Astrocyte (in vitro differentiated cells and primary cell): ENCODE measurements at regions not wholly inside any gene's neighbourhood (a gene's known extent, or its start where the extent isn't known, plus 50 kb on each side); places are given as distances from the start of the nearest gene placed in this dataset.

Experiments
- DNase-seq: peaks from one replicate; pipeline ENCODE4 v3.0.0-alpha.2; 2010; ENCODE audit warnings: low read depth
- FAIRE-seq: peaks from 2 replicates; lab custom pipeline; 2011; peaks lifted over from hg19 to GRCh38; lab: Jason Lieb, UNC
- H2AFZ ChIP-seq: 2 replicates; pipeline ENCODE4 v1.6.0; 2012; ENCODE audit warnings: low read depth, low read length, inconsistent platforms
- H3K27ac ChIP-seq: 2 replicates; pipeline ENCODE4 v1.5.1; 2011; ENCODE audit warnings: low read depth, low read length, inconsistent platforms
- H3K27me3 ChIP-seq: 2 replicates; pipeline ENCODE4 v1.6.0; 2011; ENCODE audit warnings: low read length, inconsistent platforms; ENCODE audit not compliant: insufficient read depth
- H3K36me3 ChIP-seq: 2 replicates; pipeline ENCODE4 v1.5.1; 2011; ENCODE audit warnings: low read length, inconsistent platforms; ENCODE audit not compliant: insufficient read depth
- H3K4me1 ChIP-seq: 2 replicates; pipeline ENCODE4 v1.5.1; 2011; ENCODE audit warnings: low read length, inconsistent platforms; ENCODE audit not compliant: insufficient read depth
- H3K4me2 ChIP-seq: 2 replicates; pipeline ENCODE4 v1.6.0; 2012; ENCODE audit warnings: low read length, inconsistent platforms
- H3K4me3 ChIP-seq: 2 replicates; pipeline ENCODE4 v1.5.1; 2011; ENCODE audit warnings: low read depth, mild to moderate bottlenecking, low read length, inconsistent platforms; ENCODE audit not compliant: insufficient read depth
- H3K79me2 ChIP-seq: 2 replicates; pipeline ENCODE4 v1.6.0; 2012; ENCODE audit warnings: mild to moderate bottlenecking, low read length, inconsistent platforms; ENCODE audit not compliant: insufficient read depth
- H3K9ac ChIP-seq: 2 replicates; pipeline ENCODE4 v1.6.0; 2012; ENCODE audit warnings: mild to moderate bottlenecking, low read length, inconsistent platforms
- H3K9me3 ChIP-seq: 2 replicates; pipeline ENCODE4 v1.5.1; 2012; ENCODE audit warnings: low read depth, mild to moderate bottlenecking, low read length, inconsistent platforms; ENCODE audit not compliant: insufficient read depth
- H4K20me1 ChIP-seq: 2 replicates; pipeline ENCODE4 v1.6.0; 2012; ENCODE audit warnings: low read length, inconsistent platforms; ENCODE audit not compliant: insufficient read depth
- H3K27ac Mint-ChIP-seq: one replicate; pipeline ENCODE4 v1.8.0; 2021; ENCODE audit warnings: mild to moderate bottlenecking, mixed read lengths; ENCODE audit not compliant: unreplicated experiment
- H3K27me3 Mint-ChIP-seq: one replicate; pipeline ENCODE4 v1.8.0; 2021; ENCODE audit warnings: low read depth, mixed read lengths; ENCODE audit not compliant: unreplicated experiment
- H3K36me3 Mint-ChIP-seq: one replicate; pipeline ENCODE4 v1.8.0; 2021; ENCODE audit warnings: low read depth, mixed read lengths; ENCODE audit not compliant: unreplicated experiment
- H3K4me1 Mint-ChIP-seq: one replicate; pipeline ENCODE4 v1.8.0; 2021; ENCODE audit warnings: low read depth, mixed read lengths; ENCODE audit not compliant: unreplicated experiment
- H3K4me3 Mint-ChIP-seq: one replicate; pipeline ENCODE4 v1.8.0; 2021; ENCODE audit warnings: mild to moderate bottlenecking, moderate library complexity, mixed read lengths; ENCODE audit not compliant: unreplicated experiment
- H3K9me3 Mint-ChIP-seq: one replicate; pipeline ENCODE4 v1.8.0; 2021; ENCODE audit warnings: mild to moderate bottlenecking, mixed read lengths; ENCODE audit not compliant: unreplicated experiment
- EZH2 ChIP-seq: IDR thresholded peaks from 2 replicates; pipeline ENCODE4 v1.6.1; 2012; ENCODE audit warnings: mild to moderate bottlenecking, low read length, inconsistent platforms; ENCODE audit not compliant: insufficient read depth
- TF ChIP-seq, protein P1 (sequence below): IDR thresholded peaks from 2 replicates; pipeline ENCODE4 v1.5.1; 2011; ENCODE audit warnings: low read depth, mild to moderate bottlenecking, inconsistent platforms, low read length, moderate library complexity; ENCODE audit not compliant: insufficient read depth

DNA sequence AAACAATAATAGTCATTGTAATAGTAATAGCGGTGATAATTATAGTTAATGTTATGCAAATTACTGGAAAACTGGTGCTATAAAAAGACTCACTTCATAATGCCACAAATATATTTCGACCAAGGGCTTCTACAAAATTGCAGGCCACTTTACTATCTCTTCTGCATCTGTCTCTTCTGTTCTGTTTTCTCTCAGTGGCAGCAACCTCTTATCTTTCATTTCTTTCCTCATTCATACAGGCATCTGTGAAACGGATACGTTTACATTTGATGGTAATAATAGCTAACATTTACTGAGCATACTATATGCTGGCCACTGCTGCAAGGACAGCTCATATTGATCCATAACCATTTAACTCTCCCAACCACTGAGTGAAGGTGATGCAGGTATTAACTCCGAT, 537.4 kb upstream of the PFKP start:
- H3K9ac ChIP-seq: no peak overlapping the region
- Mint-ChIP-seq H3K36me3 (no peaks in the 10 kb centered on the region), H3K4me3 (no peak overlapping the region), H3K27ac (no peak overlapping the region), H3K9me3 (peaks cover 3% of the 10 kb centered on the region), H3K27me3 (peaks cover 19% of the 10 kb centered on the region), H3K4me1 (no peaks in the 10 kb centered on the region)
- H3K4me2 ChIP-seq: no peak overlapping the region
- no peak overlapping the region for H3K27ac ChIP-seq
- FAIRE-seq: no peak
- no peaks in the 10 kb centered on the region for H3K27me3 ChIP-seq
- no peaks in the 10 kb centered on the region for H3K4me1 ChIP-seq
- no peak overlapping the region for H2AFZ ChIP-seq
- no peaks in the 10 kb centered on the region for H3K79me2 ChIP-seq
- H4K20me1 ChIP-seq: no peaks in the 10 kb centered on the region
- H3K4me3 ChIP-seq: no peak overlapping the region
- H3K9me3 ChIP-seq: peaks cover 4% of the 10 kb centered on the region
- no peak for DNase-seq
- H3K36me3 ChIP-seq: no peaks in the 10 kb centered on the region
- TF ChIP-seq EZH2: no peak
- TF ChIP-seq, protein P1, sequence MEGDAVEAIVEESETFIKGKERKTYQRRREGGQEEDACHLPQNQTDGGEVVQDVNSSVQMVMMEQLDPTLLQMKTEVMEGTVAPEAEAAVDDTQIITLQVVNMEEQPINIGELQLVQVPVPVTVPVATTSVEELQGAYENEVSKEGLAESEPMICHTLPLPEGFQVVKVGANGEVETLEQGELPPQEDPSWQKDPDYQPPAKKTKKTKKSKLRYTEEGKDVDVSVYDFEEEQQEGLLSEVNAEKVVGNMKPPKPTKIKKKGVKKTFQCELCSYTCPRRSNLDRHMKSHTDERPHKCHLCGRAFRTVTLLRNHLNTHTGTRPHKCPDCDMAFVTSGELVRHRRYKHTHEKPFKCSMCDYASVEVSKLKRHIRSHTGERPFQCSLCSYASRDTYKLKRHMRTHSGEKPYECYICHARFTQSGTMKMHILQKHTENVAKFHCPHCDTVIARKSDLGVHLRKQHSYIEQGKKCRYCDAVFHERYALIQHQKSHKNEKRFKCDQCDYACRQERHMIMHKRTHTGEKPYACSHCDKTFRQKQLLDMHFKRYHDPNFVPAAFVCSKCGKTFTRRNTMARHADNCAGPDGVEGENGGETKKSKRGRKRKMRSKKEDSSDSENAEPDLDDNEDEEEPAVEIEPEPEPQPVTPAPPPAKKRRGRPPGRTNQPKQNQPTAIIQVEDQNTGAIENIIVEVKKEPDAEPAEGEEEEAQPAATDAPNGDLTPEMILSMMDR: no peak

DNA sequence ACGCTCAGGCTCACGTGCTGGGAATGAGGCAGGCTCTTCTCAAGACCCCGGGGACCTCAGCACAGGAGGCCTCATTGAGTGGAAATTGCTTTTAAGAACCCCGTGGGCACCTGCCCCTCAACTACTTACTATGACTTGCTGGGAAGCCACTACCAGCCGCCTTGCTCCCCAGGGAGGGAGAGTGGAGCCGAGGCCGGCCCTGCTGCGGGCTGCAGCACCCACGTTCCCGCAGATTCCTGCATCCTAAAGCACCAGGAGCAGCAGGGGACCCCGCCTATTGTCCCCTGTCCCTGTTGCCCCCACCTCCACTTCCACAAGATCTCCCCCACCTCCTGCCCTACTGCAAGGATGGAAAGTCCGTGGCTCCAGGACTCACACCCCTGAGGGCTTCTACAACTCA, 541.6 kb upstream of the PFKP start:
- DNase-seq (no peak), FAIRE-seq (no peak)
- no peaks in the 10 kb centered on the region for H3K36me3 ChIP-seq
- Mint-ChIP-seq H3K36me3 (no peaks in the 10 kb centered on the region), H3K4me3 (no peak overlapping the region), H3K9me3 (peaks cover 3% of the 10 kb centered on the region), H3K27me3 (peaks cover 22% of the 10 kb centered on the region), H3K4me1 (no peaks in the 10 kb centered on the region), H3K27ac (no peak overlapping the region)
- H2AFZ ChIP-seq: no peak overlapping the region
- no peaks in the 10 kb centered on the region for H3K27me3 ChIP-seq
- TF ChIP-seq EZH2: no peak
- TF ChIP-seq, protein P1: no peak
- H3K9me3 ChIP-seq: peaks cover 4% of the 10 kb centered on the region
- no peaks in the 10 kb centered on the region for H4K20me1 ChIP-seq
- no peaks in the 10 kb centered on the region for H3K79me2 ChIP-seq
- H3K27ac ChIP-seq: no peak overlapping the region
- no peak overlapping the region for H3K4me3 ChIP-seq
- H3K4me1 ChIP-seq: no peaks in the 10 kb centered on the region
- H3K4me2 ChIP-seq: no peak overlapping the region
- H3K9ac ChIP-seq: no peak overlapping the region

DNA sequence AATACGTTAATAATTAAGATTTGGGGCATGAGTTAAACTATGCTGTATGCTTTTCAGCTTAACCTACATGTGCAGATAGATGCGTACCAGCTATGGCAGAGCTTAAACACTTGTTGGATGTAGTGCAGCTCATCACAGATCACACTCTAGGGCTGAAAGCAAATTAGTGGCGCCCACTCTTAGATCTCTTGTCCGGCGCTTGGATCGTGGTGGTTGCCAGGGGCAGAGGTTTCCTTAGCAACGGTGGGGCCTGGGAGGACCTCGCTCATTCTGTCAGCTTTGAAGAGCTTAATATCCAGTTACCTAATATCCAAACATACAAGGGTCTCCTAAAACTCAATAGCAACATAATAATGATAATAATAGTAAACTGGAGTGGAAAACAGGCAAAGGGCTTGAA, 548.2 kb upstream of the PFKP start:
- no peak overlapping the region for H3K4me2 ChIP-seq
- H3K36me3 Mint-ChIP-seq: no peaks in the 10 kb centered on the region
- no peaks in the 10 kb centered on the region for H3K36me3 ChIP-seq
- no peaks in the 10 kb centered on the region for H4K20me1 ChIP-seq
- no peaks in the 10 kb centered on the region for H3K4me1 ChIP-seq
- no peak for TF ChIP-seq EZH2
- TF ChIP-seq, protein P1: no peak
- H3K9ac ChIP-seq: no peak overlapping the region
- H3K9me3 Mint-ChIP-seq: no peaks in the 10 kb centered on the region
- peaks cover 4% of the 10 kb centered on the region for H3K27me3 Mint-ChIP-seq
- H3K27me3 ChIP-seq: no peaks in the 10 kb centered on the region
- no peak for FAIRE-seq
- H2AFZ ChIP-seq: no peak overlapping the region
- no peaks in the 10 kb centered on the region for H3K4me1 Mint-ChIP-seq
- no peak for DNase-seq
- no peak overlapping the region for H3K27ac ChIP-seq
- no peak overlapping the region for H3K4me3 ChIP-seq
- no peaks in the 10 kb centered on the region for H3K9me3 ChIP-seq
- H3K4me3 Mint-ChIP-seq: no peak overlapping the region
- H3K27ac Mint-ChIP-seq: no peak overlapping the region
- H3K79me2 ChIP-seq: no peaks in the 10 kb centered on the region
